Muscle layer of duodenum (tissue), 2 donors: ENCODE measurements at regions not wholly inside any gene's neighbourhood (a gene's known extent, or its start where the extent isn't known, plus 50 kb on each side); places are given as distances from the start of the nearest gene placed in this dataset.
"Not testable (repeated sequence)": the region's sequence is repeated elsewhere in the genome, so short reads cannot be mapped to it uniquely, and the experiment has no call there.

Source experiments
- H3K27ac ChIP-seq: one replicate; pipeline ENCODE4 v1.7.0; 2013; ENCODE audit warnings: mild to moderate bottlenecking, low read length
- H3K27me3 ChIP-seq: one replicate; pipeline ENCODE4 v1.7.0; 2013; ENCODE audit warnings: low read depth, mild to moderate bottlenecking, control low read depth, low read length
- H3K36me3 ChIP-seq, 2 donors: one replicate each; pipeline ENCODE4 v1.7.0; 2013; ENCODE audit warnings: low read length in 2 of 2, control low read depth in 1 of 2, mild to moderate bottlenecking in 1 of 2; ENCODE audit not compliant: insufficient read depth in 2 of 2, control insufficient read depth in 1 of 2
- H3K4me1 ChIP-seq, 2 donors: one replicate each; pipeline ENCODE4 v1.7.0; 2013; ENCODE audit warnings: low read length in 2 of 2, mild to moderate bottlenecking in 2 of 2, control low read depth in 1 of 2, moderate library complexity in 1 of 2; ENCODE audit not compliant: insufficient read depth in 2 of 2, control insufficient read depth in 1 of 2
- H3K4me3 ChIP-seq, 2 donors: one replicate each; pipeline ENCODE4 v1.7.0; 2013; ENCODE audit warnings: low read length in 2 of 2, low read depth in 1 of 2, mild to moderate bottlenecking in 1 of 2
- H3K9me3 ChIP-seq, 2 donors: one replicate each; pipeline ENCODE4 v1.7.0; 2013; ENCODE audit warnings: low read length in 2 of 2, control low read depth in 1 of 2, mild to moderate bottlenecking in 1 of 2; ENCODE audit not compliant: control insufficient read depth in 1 of 2
- donor health status: healthy.

DNA sequence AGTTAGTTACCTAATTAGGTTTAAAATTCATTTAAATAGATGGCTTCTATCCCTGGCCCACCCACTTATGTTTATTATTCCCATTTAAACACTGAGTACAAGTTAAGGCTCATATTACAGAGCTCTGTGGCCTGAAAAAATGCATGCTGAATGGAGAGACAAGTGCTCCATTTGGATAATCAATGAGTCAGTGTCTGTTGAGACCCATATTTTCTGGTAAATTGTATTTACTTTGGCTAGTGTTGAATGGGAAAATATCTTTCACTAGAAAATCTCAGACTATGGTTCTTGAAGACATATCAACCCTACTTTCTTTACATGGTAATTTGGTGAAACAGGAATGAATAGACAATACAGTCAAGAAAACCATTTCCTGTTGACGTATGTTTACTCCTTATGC lies 356.0 kb downstream of the S1PR1 start:
- H3K4me3 ChIP-seq: no peak overlapping the region
- no peaks in the 10 kb centered on the region for H3K4me1 ChIP-seq
- H3K9me3 ChIP-seq: no peaks in the 10 kb centered on the region
- no peaks in the 10 kb centered on the region for H3K36me3 ChIP-seq
- H3K27ac ChIP-seq: no peak overlapping the region
- no peaks in the 10 kb centered on the region for H3K27me3 ChIP-seq

DNA sequence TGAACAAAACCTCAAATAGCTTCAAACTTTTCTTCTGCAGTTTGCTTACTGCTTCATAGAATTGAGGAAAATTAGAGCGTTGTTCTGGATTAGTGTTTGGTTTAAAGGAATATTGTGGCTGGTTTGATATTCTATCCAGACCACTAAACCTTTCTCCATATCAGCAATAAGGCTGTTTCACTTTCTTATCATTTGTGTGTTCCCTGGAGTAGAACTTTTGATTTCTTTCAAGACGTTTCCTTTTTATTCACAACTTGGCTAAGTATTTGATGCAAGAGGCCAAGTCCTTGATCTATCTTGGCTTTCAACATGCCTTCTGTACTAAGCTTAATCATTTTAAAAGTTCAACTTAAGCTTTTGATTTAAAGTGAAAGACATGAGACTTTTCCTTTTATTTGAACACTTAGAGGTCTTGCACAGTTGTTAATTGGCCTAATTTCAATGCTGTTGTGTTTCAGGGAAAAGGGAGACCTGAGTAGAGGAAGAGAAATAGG lies 359.1 kb downstream of the S1PR1 start:
- H3K27me3 ChIP-seq: no peaks in the 10 kb centered on the region
- no peak overlapping the region for H3K4me3 ChIP-seq
- no peaks in the 10 kb centered on the region for H3K9me3 ChIP-seq
- no peaks in the 10 kb centered on the region for H3K36me3 ChIP-seq
- H3K27ac ChIP-seq: no peak overlapping the region
- no peaks in the 10 kb centered on the region for H3K4me1 ChIP-seq

DNA sequence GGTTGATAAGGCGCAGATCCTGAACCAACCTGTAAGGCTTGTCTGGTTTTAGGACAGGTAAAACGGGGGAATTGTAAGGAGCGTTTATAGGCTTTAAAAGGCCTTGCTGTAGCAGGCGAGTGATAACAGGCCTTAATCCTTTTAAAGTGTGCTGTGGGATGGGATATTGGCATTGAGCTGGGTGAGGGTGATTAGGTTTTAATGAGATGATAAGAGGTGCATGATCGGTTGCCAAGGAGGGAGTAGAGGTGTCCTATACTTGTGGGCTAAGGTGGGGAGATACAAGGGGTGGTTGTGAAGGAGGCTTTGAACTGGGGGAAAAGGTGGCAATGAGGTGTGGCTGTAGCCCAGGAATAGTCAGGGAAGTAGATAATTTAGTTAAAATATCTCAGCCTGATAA lies 363.8 kb downstream of the S1PR1 start:
- H3K27ac ChIP-seq, H3K36me3 ChIP-seq, H3K4me1 ChIP-seq, H3K9me3 ChIP-seq, H3K27me3 ChIP-seq, H3K4me3 ChIP-seq: not testable (repeated sequence)

DNA sequence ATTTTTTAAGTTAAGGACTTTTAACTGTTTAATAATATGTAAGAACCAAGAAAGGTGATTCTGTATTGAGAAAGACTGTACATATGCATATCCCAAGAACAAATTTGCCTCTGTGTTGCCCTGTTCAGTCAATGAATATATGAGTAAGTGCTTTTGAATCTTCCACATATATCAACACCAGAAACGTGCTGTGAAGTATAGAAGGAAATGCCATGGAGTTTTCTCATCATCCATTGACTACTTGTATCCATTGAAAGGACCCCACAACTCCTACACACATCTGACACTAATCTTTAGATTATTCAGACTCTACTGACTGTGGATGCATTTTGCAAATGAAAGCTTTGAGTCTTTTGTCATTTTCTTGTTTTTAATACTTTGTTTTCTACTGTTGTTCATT lies 366.9 kb downstream of the S1PR1 start:
- peaks cover 0 to 3% of the 10 kb centered on the region in 2 donors for H3K9me3 ChIP-seq
- no peak overlapping the region for H3K27ac ChIP-seq
- H3K4me1 ChIP-seq: no peaks in the 10 kb centered on the region
- H3K4me3 ChIP-seq: no peak overlapping the region
- H3K36me3 ChIP-seq: no peaks in the 10 kb centered on the region
- H3K27me3 ChIP-seq: no peaks in the 10 kb centered on the region

DNA sequence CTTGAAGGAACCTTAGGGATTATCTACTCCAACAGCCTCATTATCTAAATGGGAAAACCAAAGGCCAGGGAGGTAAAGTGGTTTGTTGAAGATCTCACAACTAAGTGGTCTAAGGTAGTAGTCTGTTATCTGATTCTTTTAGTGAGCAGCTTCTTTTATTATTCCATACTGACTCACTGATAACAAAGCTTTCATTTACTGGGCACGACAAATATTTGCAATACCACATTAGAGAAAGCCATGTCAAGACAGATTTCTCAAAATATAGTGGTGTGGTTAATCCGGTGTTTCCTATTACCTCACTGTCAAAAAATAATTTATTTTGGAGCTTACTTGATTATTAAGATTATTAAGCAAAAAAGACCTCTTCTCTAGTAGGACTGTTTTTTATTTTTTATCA lies 369.1 kb downstream of the S1PR1 start:
- no peaks in the 10 kb centered on the region for H3K36me3 ChIP-seq
- H3K4me3 ChIP-seq: no peak overlapping the region
- H3K4me1 ChIP-seq: no peaks in the 10 kb centered on the region
- no peaks in the 10 kb centered on the region for H3K27me3 ChIP-seq
- no peak overlapping the region for H3K27ac ChIP-seq
- peaks cover 0 to 15% of the 10 kb centered on the region in 2 donors for H3K9me3 ChIP-seq

DNA sequence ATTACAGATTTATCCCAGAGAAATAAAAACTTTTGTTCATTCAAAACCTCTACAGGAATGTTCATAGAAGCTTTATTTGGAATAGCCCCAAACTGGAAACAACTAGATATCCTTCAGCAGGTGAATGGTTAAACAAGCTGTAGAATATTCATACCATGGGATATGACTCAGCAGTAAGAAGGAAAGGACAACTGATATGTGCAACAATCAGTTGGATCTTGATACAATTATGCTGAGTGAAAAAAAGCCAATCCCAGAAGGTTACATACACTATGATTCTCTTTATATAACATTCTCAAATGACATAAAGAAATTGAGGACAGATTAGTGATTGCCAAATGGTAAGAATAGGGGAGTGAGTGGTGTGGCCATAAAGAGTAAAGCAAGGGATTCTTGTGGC lies 376.7 kb downstream of the S1PR1 start:
- H3K27me3 ChIP-seq: no peaks in the 10 kb centered on the region
- no peak overlapping the region for H3K27ac ChIP-seq
- peaks cover 5 to 17% of the 10 kb centered on the region in 2 donors for H3K9me3 ChIP-seq
- no peaks in the 10 kb centered on the region for H3K36me3 ChIP-seq
- no peak overlapping the region for H3K4me3 ChIP-seq
- no peaks in the 10 kb centered on the region for H3K4me1 ChIP-seq

DNA sequence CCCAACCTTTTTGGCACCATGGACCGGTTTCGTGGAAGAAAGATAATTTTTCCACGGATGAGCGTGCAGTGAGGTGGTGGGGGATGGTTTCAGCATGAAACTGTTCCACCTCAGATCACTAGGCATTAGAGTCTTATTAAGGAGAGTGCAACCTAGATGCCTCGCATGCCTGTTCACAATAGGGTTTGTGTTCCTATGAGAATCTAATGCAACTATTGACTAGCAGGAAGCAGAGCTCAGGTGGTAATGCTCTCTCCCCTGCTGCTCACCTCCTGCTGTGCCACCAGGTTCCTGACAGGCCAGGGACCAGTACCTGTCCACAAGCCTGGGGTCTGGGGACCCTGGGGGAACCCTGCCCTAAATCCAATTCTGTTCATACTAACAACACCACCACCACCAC lies 377.8 kb downstream of the OLFM3 start:
- Histone ChIP-seq H3K4me1 (no peaks in the 10 kb centered on the region), H3K36me3 (no peaks in the 10 kb centered on the region), H3K4me3 (no peak overlapping the region), H3K27me3 (no peaks in the 10 kb centered on the region), H3K9me3 (peaks cover 0 to 5% of the 10 kb centered on the region in 2 donors), H3K27ac (no peak overlapping the region)

DNA sequence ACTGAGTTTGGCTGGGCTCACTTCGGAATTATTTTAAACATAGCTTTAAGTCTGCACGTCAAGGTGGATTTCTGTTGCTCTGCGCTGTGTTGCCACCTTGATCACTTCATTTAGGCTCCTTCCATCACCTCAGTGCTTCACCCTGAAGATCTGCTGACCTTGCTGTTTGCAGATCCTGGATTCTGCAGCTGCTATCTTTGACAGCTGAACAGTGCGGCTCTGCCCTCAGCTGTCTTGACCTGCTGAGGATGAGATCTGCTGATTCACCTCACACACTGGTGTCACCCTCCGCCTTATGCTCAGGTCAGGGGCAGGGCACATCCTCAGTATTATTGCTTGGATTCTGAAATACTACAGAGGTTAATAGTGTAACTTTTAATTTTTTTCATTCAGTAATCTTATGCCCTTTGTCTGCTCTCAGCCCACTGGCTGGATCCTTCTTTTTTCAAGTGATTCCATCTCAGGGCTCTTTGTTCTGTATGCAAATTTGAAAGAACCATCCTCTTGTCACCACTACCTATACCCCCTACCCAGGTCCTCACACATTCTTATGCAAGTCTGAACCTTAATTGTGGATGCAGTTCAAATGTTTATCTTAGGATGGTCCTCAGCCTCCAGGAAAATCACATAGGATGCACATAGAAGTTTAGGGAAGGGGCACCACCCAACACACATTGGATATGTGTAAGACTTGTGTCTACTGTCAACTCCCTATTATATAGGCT lies 364.0 kb downstream of the OLFM3 start:
- Histone ChIP-seq H3K36me3 (no peaks in the 10 kb centered on the region), H3K27me3 (no peaks in the 10 kb centered on the region), H3K4me3 (no peak overlapping the region), H3K9me3 (no peaks in the 10 kb centered on the region), H3K27ac (no peak overlapping the region), H3K4me1 (no peaks in the 10 kb centered on the region)

DNA sequence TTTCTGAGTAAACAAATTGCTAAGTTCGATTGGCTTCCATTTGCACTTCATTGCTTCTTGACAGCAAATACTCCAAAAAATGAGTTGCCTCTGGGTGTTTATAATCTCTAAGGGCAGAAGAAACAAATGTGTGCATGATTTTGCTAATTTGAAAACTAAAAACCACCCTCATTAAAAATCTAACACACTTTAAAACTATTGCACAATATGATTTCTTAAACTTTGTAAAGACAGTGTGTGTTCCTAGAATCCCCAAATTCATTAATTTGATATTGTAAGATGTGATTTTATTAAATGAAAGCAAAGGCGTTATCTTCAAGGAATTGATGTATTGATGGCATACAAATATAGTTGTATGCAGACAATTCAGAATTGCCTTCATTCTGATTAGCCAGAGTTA lies 350.9 kb downstream of the OLFM3 start:
- no peaks in the 10 kb centered on the region for H3K36me3 ChIP-seq
- H3K27me3 ChIP-seq: no peaks in the 10 kb centered on the region

DNA sequence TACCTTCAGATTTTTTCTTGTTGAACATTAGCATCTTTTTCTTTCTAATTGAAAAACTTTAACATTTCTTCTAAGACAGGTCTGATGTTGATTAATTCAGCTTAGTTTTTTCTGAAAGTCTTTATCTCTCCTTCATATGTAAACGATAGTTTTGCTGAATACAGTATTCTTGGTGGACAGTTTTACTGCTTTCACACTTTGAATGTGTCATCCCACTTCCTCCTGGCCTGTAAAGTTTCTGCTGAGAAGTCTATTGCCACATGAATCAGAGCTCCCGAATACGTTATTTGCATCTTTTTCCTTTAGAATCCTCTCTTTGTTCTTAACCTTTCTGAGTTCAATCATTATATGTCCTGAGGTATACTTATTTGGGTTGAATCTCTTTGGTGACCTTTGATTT lies 344.2 kb downstream of the OLFM3 start:
- Histone ChIP-seq H3K27me3 (no peaks in the 10 kb centered on the region), H3K36me3 (no peaks in the 10 kb centered on the region), H3K27ac (no peak overlapping the region), H3K4me1 (no peaks in the 10 kb centered on the region), H3K9me3 (peaks cover 4 to 6% of the 10 kb centered on the region in 2 donors), H3K4me3 (no peak overlapping the region)

More for the DNA sequence above, 350.9 kb downstream of the OLFM3 start:
- Histone ChIP-seq H3K4me3 (no peak overlapping the region), H3K9me3 (no peaks in the 10 kb centered on the region), H3K27ac (no peak overlapping the region), H3K4me1 (no peaks in the 10 kb centered on the region)

DNA sequence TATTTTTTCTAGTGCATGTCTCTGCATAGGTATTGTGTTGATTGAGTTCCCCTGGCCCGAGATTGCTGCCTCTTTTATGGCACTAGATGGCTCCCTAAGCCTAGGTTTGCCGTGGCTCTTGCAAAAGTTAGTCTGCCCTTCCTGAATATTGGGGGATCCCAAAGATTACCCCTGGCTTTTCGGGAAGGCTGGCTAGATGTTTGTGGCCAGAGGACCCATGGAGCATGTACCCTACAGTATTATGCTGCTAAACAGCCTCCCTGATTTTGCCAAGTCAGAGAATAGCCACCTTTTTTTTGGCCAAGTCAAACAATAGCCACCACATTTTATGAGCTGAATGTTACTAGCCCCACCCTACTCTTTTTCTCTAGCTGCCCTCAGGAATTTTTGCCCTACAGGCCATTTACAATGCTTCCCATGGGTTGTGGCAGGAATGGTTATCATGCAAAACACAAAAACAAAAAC lies 343.2 kb downstream of the OLFM3 start:
- Histone ChIP-seq H3K27ac (no peak overlapping the region), H3K27me3 (no peaks in the 10 kb centered on the region), H3K4me1 (no peaks in the 10 kb centered on the region), H3K4me3 (no peak overlapping the region), H3K36me3 (no peaks in the 10 kb centered on the region), H3K9me3 (peaks cover 4 to 6% of the 10 kb centered on the region in 2 donors)

DNA sequence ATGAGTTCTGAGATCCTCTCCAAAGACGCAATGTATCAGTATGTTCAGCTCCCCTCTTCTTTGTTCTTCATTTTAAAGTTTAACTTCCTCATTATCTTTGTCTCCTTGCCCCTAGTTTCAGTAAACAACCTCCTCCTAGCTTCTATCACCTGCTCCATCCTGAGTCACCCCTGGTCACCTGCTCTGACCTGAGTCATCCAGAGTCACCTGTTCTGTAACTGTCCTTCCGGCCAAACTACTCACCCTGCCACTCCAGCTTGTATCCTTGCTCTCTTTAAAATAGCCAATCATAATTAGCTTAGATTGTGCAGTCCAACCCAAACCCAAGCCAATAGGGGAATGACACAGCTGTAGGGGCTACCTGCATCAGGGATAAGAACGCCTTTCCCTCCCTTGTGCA lies 332.0 kb downstream of the OLFM3 start:
- Histone ChIP-seq H3K27me3 (no peaks in the 10 kb centered on the region), H3K9me3 (peaks cover 5 to 18% of the 10 kb centered on the region in 2 donors), H3K4me1 (no peaks in the 10 kb centered on the region), H3K36me3 (no peaks in the 10 kb centered on the region), H3K27ac (no peak overlapping the region), H3K4me3 (no peak overlapping the region)
